Caco-2 (cell line): ENCODE measurements at regions not wholly inside any gene's neighbourhood (a gene's known extent, or its start where the extent isn't known, plus 50 kb on each side); places are given as distances from the start of the nearest gene placed in this dataset.

Experiments used
- BruUV-seq: library from RNA; stranded (reverse); fragments of 400-500 nt; replicated peaks from 2 replicates; lab custom pipeline; 2021; lab: Mats Ljungman, UMichigan
- CTCF ChIA-PET: fragments of 300-600 bp; sonication (Branson Sonifier 250); formaldehyde crosslinking; loops from one replicate; lab custom pipeline; 2022; ENCODE audit warnings: antibody characterized with exemption; lab: Charles Lee
- POLR2A ChIA-PET: fragments of 300-600 bp; sonication (Branson Sonifier 250); formaldehyde crosslinking; loops from one replicate; lab custom pipeline; 2022; ENCODE audit warnings: antibody characterized with exemption; lab: Charles Lee
- DNase-seq, 2 experiments: peaks; one replicate each; pipeline versions ENCODE4 v3.0.0 to v3.0.0-alpha.2; 2020 to 2022
- H3K27me3 ChIP-seq: replicated peaks from 2 replicates; pipeline ENCODE4 v1.6.0; 2011; ENCODE audit warnings: low read length; ENCODE audit not compliant: control insufficient read depth, insufficient read depth
- H3K36me3 ChIP-seq: 2 replicates; pipeline ENCODE4 v1.5.1; 2011; ENCODE audit warnings: low read length; ENCODE audit not compliant: control insufficient read depth, insufficient read depth
- H3K4me1 ChIP-seq: fragments of 250-450 bp; sonication (Bioruptor Pico); 2 replicates; pipeline ENCODE4 v1.5.1; 2020; ENCODE audit warnings: mild to moderate bottlenecking
- H3K4me3 ChIP-seq: 2 replicates; pipeline ENCODE4 v1.5.1; 2011; ENCODE audit warnings: low read depth, mild to moderate bottlenecking, control low read depth, low read length
- H3K9me3 ChIP-seq: fragments of 250-450 bp; sonication (Bioruptor Pico); 2 replicates; pipeline ENCODE4 v1.5.1; 2020; ENCODE audit warnings: mild to moderate bottlenecking, moderate library complexity
- H3K27ac Mint-ChIP-seq: one replicate; pipeline ENCODE4 v1.8.0; 2022; ENCODE audit warnings: mixed read lengths; ENCODE audit not compliant: unreplicated experiment
- H3K27me3 Mint-ChIP-seq: one replicate; pipeline ENCODE4 v1.8.0; 2022; ENCODE audit warnings: mixed read lengths; ENCODE audit not compliant: insufficient read depth, unreplicated experiment
- H3K36me3 Mint-ChIP-seq: one replicate; pipeline ENCODE4 v1.8.0; 2022; ENCODE audit warnings: mild to moderate bottlenecking, mixed read lengths; ENCODE audit not compliant: insufficient read depth, unreplicated experiment
- H3K4me1 Mint-ChIP-seq: one replicate; pipeline ENCODE4 v1.8.0; 2022; ENCODE audit warnings: low read depth, mixed read lengths; ENCODE audit not compliant: unreplicated experiment
- H3K4me3 Mint-ChIP-seq: one replicate; pipeline ENCODE4 v1.8.0; 2022; ENCODE audit warnings: mild to moderate bottlenecking, moderate library complexity, mixed read lengths; ENCODE audit not compliant: unreplicated experiment
- H3K9me3 Mint-ChIP-seq: one replicate; pipeline ENCODE4 v1.8.0; 2022; ENCODE audit warnings: mixed read lengths; ENCODE audit not compliant: unreplicated experiment
- CTCF ChIP-seq, 2 experiments: fragments of 200-600 bp in 1 of 2; IDR thresholded peaks; 1 replicate in 1 of 2; 2 replicates in 1 of 2; pipeline versions ENCODE4 v1.5.1 to v1.8.0; 2011 to 2022; ENCODE audit warnings: antibody characterized with exemption in 1 of 2, control low read depth in 1 of 2, inconsistent platforms in 1 of 2, low read depth in 1 of 2, low read length in 1 of 2, mild to moderate bottlenecking in 1 of 2, moderate library complexity in 1 of 2; ENCODE audit not compliant: insufficient read depth in 1 of 2, severe bottlenecking in 1 of 2, unreplicated experiment in 1 of 2
- intact Hi-C: fragments of 100-400 bp; cut with micrococcal nuclease; formaldehyde crosslinking; loops from one replicate; pipeline ENCODE4 v1.10.0; 2022; ENCODE audit not compliant: unreplicated experiment

- ChIA-PET POLR2A (no interaction called here), CTCF (no interaction called here)
- no peaks in the 10 kb centered on the region for H3K4me1 ChIP-seq
- no peaks in the 10 kb centered on the region for H3K27me3 Mint-ChIP-seq
- no peaks in the 10 kb centered on the region for H3K36me3 Mint-ChIP-seq
- no peaks in the 10 kb centered on the region for H3K4me1 Mint-ChIP-seq
- no peaks in the 10 kb centered on the region for H3K9me3 ChIP-seq
- H3K4me3 ChIP-seq: no peak overlapping the region
- no peak for DNase-seq
- H3K9me3 Mint-ChIP-seq: no peaks in the 10 kb centered on the region
- no peaks in the 10 kb centered on the region for H3K36me3 ChIP-seq
- no peak overlapping the region for H3K27ac Mint-ChIP-seq
- H3K27me3 ChIP-seq: no peaks in the 10 kb centered on the region
- no peak for TF ChIP-seq CTCF (IDR thresholded peaks at IDR 0.05; ENCODE audit: insufficient read depth in 1 of 2, low read depth in 1 of 2, low read length in 1 of 2, severe bottlenecking in 1 of 2, unreplicated experiment in 1 of 2)
- intact Hi-C loops: no loop called here
- BruUV-seq: no TSS peak
- no peak overlapping the region for H3K4me3 Mint-ChIP-seq
Observed at GRCh38 chrX:13440176-13440575, 120.3 kb upstream of the ATXN3L start.

DNA sequence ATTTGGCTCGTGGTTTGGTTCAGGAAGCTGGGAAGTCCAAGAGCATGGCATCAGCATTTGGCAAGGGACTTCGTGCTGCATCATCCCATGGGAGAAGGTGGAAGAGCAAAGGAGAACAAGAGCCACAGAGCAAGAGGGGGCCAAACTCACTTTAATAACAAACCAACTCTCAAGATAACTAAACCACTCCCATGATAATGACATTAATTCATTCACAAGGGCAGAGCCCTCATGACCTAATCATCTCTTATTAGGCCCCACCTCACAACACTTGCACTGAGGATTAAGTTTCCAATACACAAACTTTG is 113.4 kb upstream of the ATXN3L start:
- intact Hi-C loops: no loop called here
- no TSS peak for BruUV-seq
- DNase-seq: no peak
- H3K27ac Mint-ChIP-seq: no peak overlapping the region
- H3K4me1 Mint-ChIP-seq: no peaks in the 10 kb centered on the region
- no peaks in the 10 kb centered on the region for H3K36me3 ChIP-seq
- no peak overlapping the region for H3K4me3 ChIP-seq
- no peak overlapping the region for H3K4me3 Mint-ChIP-seq
- POLR2A ChIA-PET: no interaction called here
- no peaks in the 10 kb centered on the region for H3K27me3 Mint-ChIP-seq
- H3K9me3 Mint-ChIP-seq: no peaks in the 10 kb centered on the region
- CTCF ChIA-PET: no interaction called here
- H3K36me3 Mint-ChIP-seq: no peaks in the 10 kb centered on the region
- TF ChIP-seq CTCF (IDR thresholded peaks at IDR 0.05; ENCODE audit: insufficient read depth in 1 of 2, low read depth in 1 of 2, low read length in 1 of 2, severe bottlenecking in 1 of 2, unreplicated experiment in 1 of 2): no peak
- no peaks in the 10 kb centered on the region for H3K4me1 ChIP-seq
- no peaks in the 10 kb centered on the region for H3K27me3 ChIP-seq
- H3K9me3 ChIP-seq: no peaks in the 10 kb centered on the region

GRCh38 chrX:13432414-13433297 is 112.8 kb upstream of the ATXN3L start:
- Histone ChIP-seq H3K9me3 (no peaks in the 10 kb centered on the region), H3K36me3 (no peaks in the 10 kb centered on the region), H3K4me1 (no peaks in the 10 kb centered on the region), H3K4me3 (no peak overlapping the region), H3K27me3 (no peaks in the 10 kb centered on the region)
- ChIA-PET POLR2A (no interaction called here), CTCF (no interaction called here)
- H3K4me3 Mint-ChIP-seq: no peak overlapping the region
- no peaks in the 10 kb centered on the region for H3K36me3 Mint-ChIP-seq
- no peak for DNase-seq
- H3K27ac Mint-ChIP-seq: no peak overlapping the region
- H3K4me1 Mint-ChIP-seq: no peaks in the 10 kb centered on the region
- no peaks in the 10 kb centered on the region for H3K27me3 Mint-ChIP-seq
- TF ChIP-seq CTCF (IDR thresholded peaks at IDR 0.05; ENCODE audit: insufficient read depth in 1 of 2, low read depth in 1 of 2, low read length in 1 of 2, severe bottlenecking in 1 of 2, unreplicated experiment in 1 of 2): no peak
- intact Hi-C loops: no loop called here
- no TSS peak for BruUV-seq
- H3K9me3 Mint-ChIP-seq: no peaks in the 10 kb centered on the region
